ENCODE measurements at regions not wholly inside any gene's neighbourhood (a gene's known extent, or its start where the extent isn't known, plus 50 kb on each side); places are given as distances from the start of the nearest gene placed in this dataset.

GRCh38 chr7:46566097-46566774, 645.2 kb upstream of the IGFBP3 start:
- intact Hi-C loops (cut with DNase I), result no loop called here
- DNase-seq (ENCODE audit: low spot score), result no peak

- intact Hi-C loops (cut with DNase I), result no loop called here
- DNase-seq (ENCODE audit: low spot score), result no peak
Measured at GRCh38 chr7:46565253-46566096, 644.4 kb upstream of the IGFBP3 start.

GRCh38 chr7:46559194-46559832, 638.2 kb upstream of the IGFBP3 start:
- intact Hi-C loops (cut with DNase I), result no loop called here
- no peak for DNase-seq (ENCODE audit: low spot score)

DNA sequence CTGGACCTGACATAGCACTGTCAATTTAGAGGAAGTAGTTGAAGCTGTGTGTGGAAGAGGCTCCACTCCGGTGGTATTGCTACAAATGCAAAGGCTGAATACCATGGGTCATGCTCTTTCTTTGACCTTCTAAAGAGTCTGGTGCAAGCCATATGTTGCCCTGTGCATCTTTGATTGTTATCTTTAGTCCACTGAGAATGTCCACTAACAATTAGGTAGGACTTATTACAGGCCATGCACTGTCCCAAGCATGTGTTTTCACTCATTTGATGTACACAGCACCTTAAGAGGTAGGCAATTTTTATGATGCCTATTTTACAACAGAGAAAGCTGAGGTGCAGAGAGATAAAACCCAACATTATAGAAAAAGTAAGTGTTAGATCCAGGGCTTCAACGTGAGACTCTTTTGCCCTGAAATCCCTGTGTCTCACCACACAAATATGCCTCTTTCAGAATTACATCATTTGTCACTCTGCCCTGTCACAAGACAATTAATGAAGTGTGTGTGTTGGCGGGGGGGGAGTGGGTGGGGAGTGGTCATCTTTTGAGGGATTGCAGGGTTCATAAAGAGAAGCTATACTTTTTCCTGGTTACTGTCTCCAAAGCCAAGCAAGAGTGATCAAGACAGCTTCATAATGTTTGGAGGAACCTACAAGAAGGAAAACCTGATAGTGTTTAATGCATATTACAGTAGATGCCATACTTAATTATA, 637.6 kb upstream of the IGFBP3 start:
- DNase-seq (ENCODE audit: low spot score), result no peak
- intact Hi-C loops (cut with DNase I), result no loop called here

- DNase-seq (ENCODE audit: low spot score), result no peak
- intact Hi-C loops (cut with DNase I), result no loop called here
Measured at GRCh38 chr7:46557781-46558180, 636.7 kb upstream of the IGFBP3 start.

DNA sequence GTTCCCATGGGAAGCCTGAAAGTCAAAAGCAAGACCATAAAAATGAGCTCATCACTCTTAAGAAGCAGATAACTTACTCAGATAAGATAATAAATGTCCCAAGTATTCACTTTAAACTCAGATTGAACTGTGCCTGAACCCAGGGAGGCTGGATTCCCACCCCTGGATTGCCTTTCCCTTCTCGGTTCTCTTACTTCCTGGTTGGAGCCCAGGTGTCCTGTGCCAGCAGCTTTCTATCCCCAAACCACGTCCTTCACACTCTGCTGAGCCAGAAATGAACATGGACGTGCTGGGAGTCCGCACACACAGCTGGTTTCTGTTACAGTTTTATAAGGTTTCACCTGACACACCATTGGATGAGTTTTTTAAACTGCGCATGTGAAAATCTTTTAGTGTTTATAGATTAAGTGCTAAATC, 636.2 kb upstream of the IGFBP3 start:
- intact Hi-C loops (cut with DNase I), result no loop called here
- no peak for DNase-seq (ENCODE audit: low spot score)

DNA sequence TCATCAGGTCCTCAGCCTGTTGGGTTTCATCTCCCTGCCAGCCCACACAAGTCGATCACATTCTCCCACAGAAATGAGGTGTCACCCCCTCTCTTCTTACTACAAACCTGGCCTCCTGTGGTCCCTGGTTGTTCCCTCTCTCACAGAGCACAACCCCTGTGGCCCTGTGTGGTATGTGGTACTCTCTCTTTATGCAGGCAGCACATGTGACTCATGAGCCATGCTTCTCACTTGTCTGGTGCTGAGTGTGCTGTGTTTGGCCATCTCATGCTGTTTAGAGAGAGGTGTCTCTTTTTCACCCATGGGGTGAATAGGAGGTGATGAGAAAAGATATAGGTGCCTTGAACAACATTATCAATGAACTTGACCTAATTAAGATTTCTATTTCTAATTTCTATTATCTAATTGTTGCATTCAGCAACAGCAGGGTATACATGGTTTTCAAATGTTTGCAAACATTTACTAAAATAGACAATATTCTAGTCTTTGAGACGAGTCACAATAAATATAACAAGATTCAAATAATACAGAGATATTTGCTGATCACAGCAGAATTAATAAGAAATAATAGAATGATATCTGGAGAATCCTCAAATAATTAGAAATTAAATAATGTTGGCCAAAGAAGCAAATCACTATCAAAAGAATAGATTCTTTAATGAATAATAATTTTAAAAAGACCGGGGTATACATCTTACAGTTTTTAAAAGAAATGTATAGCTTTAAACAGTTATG, 633.8 kb upstream of the IGFBP3 start:
- intact Hi-C loops (cut with DNase I), result no loop called here

DNA sequence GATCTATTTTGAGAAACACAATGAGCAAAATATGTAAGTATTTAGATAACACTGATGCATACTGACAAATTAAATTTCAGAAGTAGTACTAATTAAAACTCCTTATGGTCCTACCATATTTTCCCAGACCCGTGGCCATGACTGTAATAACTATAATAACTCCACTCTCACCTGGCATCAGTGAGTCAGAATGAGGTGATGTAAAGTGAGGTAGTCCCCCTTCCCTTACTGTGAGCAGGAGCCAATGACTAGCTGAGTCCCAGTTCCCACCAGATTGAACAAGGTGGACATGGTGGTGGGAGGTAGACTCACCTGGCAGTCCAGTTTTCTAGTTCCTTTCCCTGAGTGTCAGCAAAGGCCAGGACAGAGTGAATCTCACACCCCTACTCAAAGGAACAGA, 630.5 kb upstream of the IGFBP3 start:
- no peak for DNase-seq (ENCODE audit: low spot score)
- intact Hi-C loops (cut with DNase I), result no loop called here

More for the DNA sequence above, 633.8 kb upstream of the IGFBP3 start:
- no peak for DNase-seq (ENCODE audit: low spot score)

GRCh38 chr7:46550864-46551263, 629.8 kb upstream of the IGFBP3 start:
- no peak for DNase-seq (ENCODE audit: low spot score)
- intact Hi-C loops (cut with DNase I), result no loop called here

DNA sequence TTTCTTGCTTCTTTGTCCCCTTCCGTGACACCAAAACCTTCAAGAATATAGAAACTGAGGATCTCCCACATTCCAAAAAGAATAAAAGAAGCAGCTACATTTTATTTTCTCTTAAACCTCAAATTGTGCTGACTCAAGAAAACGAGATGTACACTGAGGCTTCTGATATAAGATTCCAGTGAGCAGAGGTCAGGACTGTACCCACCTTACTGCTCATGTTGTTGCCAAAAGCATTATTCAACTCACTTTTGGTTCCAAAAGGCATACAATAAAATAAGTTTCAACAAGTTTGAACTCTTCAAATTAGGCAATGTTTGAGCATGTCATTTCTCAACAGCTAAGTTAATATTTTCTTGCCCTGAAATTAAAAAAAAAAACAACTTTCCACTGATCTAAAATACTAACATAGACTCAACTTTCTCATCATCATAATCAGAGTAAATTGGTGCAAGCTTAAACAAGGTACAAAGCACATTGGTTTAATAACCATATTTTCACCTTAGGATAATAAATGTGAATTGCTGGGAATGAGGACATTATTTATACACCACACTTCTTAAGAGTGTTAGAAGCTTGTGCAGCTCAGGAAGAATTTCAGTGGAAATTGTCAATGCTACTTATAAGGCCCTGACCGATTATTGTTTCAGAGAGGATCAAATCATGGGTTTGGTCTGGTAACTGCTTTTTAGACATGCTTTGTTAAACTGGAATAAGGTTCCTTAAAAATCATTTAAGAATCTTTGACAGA, 629.0 kb upstream of the IGFBP3 start:
- DNase-seq (ENCODE audit: low spot score), result no peak
- intact Hi-C loops (cut with DNase I), result no loop called here

GRCh38 chr7:46549347-46549746, 628.3 kb upstream of the IGFBP3 start:
- intact Hi-C loops (cut with DNase I), result no loop called here
- no peak for DNase-seq (ENCODE audit: low spot score)

GRCh38 chr7:46547044-46547443, 626.0 kb upstream of the IGFBP3 start:
- intact Hi-C loops (cut with DNase I), result no loop called here
- no peak for DNase-seq (ENCODE audit: low spot score)

GRCh38 chr7:46545790-46546189, 624.7 kb upstream of the IGFBP3 start:
- intact Hi-C loops (cut with DNase I), result no loop called here
- no peak for DNase-seq (ENCODE audit: low spot score)

GRCh38 chr7:46544396-46545008, 623.4 kb upstream of the IGFBP3 start:
- intact Hi-C loops (cut with DNase I), result no loop called here
- DNase-seq (ENCODE audit: low spot score), result no peak

- no peak for DNase-seq (ENCODE audit: low spot score)
- intact Hi-C loops (cut with DNase I), result no loop called here
Measured at GRCh38 chr7:46542076-46542475, 621.0 kb upstream of the IGFBP3 start.

DNA sequence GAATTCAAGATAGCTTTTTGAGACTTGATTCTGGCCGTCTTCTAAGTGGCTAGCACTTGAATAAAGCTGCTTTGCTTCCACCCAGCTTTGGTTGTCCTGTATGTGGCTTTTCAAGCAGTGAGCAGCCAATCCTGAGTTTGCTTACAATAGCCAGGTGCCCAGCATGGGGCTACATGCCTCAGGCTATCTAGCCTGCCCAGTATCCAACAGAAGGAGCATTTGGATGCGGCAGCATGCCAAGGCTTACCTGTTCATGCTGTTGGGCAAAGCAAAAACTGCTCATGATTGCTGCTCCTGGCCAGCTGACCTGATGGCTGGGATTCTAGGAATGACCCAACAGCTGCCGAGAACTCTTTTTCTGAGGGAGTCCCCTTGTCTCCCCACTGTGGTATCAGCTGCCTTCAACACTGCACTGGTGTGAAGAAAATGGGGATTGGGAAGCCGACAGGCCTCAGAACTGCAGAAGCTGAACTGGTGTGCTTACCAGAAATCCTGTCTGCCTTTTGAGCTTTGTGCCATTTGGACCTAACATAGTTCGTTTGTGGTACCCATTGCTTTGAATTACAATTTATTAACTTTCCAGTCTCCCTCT, 618.9 kb upstream of the IGFBP3 start:
- intact Hi-C loops (cut with DNase I), result no loop called here

GRCh38 chr7:46537191-46537905, 616.3 kb upstream of the IGFBP3 start:
- no peak for DNase-seq (ENCODE audit: low spot score)
- intact Hi-C loops (cut with DNase I), result no loop called here

More for the DNA sequence above, 618.9 kb upstream of the IGFBP3 start:
- DNase-seq (ENCODE audit: low spot score), result no peak
